Jurkat, Clone E6-1 (cell line): ENCODE measurements at regions not wholly inside any gene's neighbourhood (a gene's known extent, or its start where the extent isn't known, plus 50 kb on each side); places are given as distances from the start of the nearest gene placed in this dataset.

Source experiments
- DNase-seq: peaks from one replicate; pipeline ENCODE4 v3.0.0-alpha.2; 2011; ENCODE audit warnings: low read depth, low spot score
- H3K4me3 ChIP-seq: 2 replicates; pipeline ENCODE4 v1.5.1; 2011; ENCODE audit warnings: mild to moderate bottlenecking, low read length, control low read depth, moderate library complexity

DNA sequence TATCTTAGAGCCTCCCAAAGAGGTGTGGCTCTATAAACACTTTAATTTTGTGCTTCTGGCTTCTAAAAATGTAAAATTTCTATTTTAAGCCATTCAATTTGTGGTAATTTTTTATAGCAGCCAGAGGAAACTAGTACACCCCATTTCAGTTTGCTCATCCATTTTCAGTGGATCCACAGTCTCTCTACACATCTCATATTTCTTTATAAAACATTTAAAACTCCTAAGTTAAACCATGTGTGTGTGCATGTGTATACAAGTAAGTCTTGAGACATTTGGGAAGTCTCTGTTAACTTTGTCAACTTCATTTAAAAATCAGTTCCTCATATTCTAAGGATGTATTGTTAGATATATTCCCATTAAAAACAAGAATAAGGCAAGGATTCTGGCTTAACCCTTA lies 273.2 kb downstream of the IL15 start:
- no peak for DNase-seq
- H3K4me3 ChIP-seq, result no peak overlapping the region

DNA sequence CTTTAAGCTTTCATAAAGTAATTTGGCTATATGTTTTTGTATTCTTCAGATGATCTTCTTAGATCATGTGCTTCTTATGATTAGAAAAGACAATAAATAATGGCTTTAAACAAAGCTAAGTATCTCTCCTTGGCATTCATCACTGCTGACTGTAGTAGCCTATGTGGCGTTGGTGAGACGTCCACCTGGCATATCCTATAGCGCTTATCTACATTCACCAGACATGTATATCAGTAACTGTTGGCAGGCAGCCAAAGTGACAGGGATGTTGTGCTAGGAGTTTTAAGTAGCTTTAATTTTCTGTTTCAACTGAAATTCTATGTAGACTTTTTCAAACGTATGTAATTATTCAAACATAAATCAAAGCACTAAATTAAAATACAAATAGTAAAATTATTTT lies 276.4 kb downstream of the IL15 start:
- no peak overlapping the region for H3K4me3 ChIP-seq
- peak; percentile 100 for DNase-seq

DNA sequence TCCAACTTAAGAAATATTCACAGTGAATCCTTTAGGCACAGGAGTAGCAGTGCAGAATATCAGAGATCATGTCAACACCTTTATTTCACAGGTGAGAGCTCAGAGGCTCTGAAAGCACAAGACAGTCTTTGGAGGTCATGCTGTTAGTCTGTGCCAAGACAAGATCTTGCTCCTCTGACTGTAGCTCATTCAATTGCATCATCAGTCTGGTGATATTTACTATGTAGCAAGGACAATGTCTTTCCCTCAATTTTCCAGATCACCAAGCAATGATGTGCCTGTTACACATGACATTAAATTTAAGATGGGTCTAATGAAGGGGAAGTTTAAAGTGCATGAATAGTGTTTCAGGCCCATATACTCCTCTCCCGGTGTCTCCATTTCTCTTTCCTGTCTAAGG lies 277.5 kb downstream of the IL15 start:
- H3K4me3 ChIP-seq, result no peak overlapping the region
- DNase-seq, result no peak

DNA sequence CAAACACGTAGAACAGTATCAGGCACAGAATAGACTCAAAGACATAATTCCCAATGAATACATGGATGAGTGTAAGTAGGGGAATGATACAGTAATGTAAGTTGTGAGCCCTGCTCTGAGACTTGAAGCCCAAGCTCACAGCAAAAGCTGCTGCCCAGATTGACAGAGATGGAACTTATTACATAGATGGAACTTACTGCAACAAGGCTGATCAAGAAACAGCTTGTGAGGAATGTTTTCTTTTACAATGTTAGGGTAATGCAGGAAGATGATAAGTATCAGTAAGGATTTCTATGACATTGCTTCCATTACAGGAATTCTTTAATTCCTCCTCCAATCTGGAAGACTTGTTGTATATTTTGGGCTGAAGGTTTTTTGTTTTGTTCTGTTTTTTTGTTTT lies 278.4 kb downstream of the IL15 start:
- H3K4me3 ChIP-seq, result no peak overlapping the region
- DNase-seq, result no peak

DNA sequence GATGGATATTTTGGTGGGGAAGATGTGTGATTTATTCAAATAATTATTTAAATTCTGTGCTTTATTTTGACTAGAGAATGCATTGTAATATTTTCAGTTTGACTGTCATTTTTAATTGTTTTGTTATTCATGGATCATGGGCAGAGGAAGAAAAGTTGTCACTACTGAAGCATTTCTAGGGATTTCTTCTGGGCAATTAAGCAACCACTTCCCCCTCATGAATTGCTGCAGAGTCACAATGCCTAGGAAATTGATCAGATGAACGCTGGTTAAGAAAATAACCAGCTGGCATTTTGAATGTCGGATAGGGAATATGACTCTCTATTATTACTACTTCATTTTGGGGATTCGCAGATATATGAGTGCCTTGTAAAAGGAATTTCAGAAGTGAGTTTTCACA lies 283.3 kb downstream of the IL15 start:
- H3K4me3 ChIP-seq, result no peak overlapping the region
- DNase-seq, result no peak

DNA sequence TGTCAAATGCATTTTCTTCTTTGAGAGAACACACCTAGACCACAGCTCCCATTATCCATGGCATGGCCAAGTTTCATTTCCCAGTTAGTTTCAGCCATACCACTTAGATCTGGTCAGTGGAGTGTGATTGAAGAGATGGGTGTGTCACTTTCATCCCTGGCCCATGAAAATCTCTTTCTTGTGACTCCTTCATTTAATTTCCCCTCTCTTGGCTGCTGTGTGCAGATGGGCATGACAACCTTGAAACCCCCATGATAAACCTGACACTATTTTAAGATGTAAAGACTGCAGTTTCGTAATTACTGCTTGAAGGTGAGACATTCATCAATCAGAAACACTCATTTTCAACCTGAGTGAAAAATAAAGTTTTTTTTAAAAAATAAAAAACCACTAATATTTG lies 284.9 kb downstream of the IL15 start:
- no peak overlapping the region for H3K4me3 ChIP-seq
- no peak for DNase-seq

DNA sequence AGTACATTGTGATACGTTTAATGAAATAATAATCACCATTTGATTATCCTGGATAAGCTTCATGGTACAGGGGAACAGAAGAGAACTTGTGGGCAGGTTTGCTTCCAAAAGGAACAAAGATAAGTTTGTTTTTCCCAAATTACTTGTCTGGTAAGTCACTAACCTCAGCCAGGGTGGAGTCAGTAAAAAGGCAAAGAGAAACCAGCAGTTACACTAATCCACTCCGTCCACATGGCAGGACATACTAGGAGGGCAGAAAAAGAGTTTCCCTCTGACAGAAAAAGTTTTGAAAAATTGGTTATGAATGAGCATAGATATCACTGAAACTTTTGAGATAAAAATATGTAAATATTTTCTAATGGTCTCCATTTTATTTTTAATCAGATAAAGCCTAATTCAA lies 285.9 kb downstream of the IL15 start:
- H3K4me3 ChIP-seq, result no peak overlapping the region
- DNase-seq, result no peak

DNA sequence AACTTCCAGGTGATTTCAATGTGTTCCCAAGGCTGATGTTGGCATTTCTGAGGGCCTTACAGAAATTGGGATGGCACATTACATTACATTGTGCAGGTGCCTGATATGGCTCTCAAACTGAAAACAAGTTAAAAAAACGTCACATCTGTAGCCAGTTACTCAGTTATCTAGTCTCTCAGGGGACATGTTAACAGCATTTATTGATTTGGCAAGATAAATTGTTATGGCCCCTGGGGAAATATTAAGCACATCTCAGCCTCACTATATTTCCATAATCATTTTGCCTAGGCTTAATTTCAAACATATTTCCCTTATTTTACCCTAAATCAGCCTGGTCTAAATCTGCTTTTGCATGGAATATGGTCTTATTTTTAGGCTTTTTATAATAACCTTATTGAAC lies 290.0 kb downstream of the IL15 start:
- DNase-seq, result no peak
- H3K4me3 ChIP-seq, result no peak overlapping the region

DNA sequence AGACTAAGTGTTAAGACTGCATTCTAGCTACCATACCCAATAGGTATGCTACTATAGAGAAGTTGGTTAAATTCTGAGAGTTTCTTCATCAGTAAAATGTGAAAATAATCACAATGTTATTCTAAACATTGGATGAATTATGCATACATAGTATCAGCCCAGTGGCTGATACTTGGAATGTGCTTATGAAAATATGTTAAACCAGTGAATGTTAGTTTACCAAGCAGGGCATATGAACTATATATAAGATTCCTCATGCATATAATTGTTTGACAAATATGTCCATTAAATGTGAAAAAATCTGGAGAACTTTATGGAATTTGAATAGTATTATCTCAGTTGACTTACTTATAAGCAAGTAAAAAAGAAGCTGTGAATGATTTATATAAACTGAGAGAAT lies 296.1 kb downstream of the IL15 start:
- no peak overlapping the region for H3K4me3 ChIP-seq
- DNase-seq, result no peak

DNA sequence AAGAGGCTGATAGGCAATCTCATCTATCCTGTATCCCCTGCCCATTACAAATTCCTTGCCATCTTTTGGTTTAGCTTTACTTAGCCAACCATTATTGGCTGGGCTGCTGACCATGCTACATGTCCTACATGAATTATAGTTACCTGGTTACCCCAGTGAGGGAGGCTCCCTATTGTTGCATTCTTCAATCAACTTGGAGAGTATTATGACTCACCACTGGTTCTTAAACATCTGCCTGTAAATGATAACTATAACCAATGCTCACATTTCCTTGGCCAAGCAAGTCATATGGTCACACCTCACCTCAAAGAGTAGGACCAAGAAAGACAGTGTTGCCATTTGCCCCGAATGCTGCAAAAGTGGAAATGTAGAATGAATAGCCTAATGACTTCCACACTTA lies 297.6 kb downstream of the IL15 start:
- DNase-seq, result no peak
- no peak overlapping the region for H3K4me3 ChIP-seq

DNA sequence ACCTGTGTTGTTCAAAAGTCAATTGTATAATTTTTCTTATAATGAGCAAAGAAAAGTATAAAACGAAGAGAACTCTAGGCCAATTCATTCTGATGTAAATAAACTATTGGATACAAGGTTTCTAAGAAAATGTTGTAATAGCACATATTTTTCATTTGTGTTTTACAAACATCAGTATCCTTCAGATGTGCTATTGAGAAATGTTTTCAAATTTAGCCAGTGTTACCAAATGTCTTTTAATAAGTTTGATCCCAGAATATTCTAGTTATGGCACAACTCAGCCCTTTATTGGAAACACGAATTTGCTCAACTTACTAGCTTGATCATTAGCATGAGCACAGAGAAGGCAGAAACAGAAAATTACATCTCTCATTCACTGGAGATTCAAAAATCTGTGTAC lies 319.3 kb downstream of the IL15 start:
- no peak overlapping the region for H3K4me3 ChIP-seq
- no peak for DNase-seq

DNA sequence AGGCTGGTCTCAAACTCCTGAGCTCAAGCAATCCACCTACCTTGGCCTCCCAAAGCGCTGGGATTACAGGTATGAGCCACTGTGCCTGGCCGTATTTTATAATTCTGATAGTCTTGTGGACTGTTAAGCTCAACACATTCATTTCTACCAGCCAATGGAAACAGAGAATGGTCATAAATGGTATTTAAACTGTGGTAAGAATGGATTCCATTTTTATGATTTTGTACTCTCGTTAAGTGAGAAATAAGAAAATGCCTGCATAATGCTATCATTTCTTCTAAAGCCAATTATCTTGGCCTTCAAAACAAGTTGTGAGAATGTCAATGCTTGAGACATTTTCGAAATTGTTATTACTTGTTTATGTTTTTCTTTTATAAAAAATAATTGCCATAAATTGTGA lies 321.0 kb downstream of the IL15 start:
- DNase-seq, result no peak
- no peak overlapping the region for H3K4me3 ChIP-seq

DNA sequence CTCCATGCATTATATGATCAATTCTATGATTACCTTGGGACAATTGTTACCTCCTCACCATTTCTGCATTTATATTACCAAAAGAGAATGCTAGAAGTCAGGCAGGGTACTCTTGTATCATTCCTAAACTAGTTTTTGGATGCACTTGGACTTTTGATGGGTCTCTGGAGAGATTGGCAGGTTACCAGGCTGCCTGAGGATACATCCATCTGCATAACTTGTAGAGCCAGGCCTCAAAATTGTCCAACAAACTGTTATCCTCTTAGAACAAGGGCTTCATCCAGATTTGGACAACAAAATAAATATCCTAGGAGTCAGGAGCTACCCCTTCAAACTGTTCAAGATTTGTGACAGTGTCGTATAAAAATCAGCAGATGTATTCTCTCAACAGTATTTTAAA lies 326.1 kb downstream of the IL15 start:
- no peak for DNase-seq
- H3K4me3 ChIP-seq, result no peak overlapping the region

DNA sequence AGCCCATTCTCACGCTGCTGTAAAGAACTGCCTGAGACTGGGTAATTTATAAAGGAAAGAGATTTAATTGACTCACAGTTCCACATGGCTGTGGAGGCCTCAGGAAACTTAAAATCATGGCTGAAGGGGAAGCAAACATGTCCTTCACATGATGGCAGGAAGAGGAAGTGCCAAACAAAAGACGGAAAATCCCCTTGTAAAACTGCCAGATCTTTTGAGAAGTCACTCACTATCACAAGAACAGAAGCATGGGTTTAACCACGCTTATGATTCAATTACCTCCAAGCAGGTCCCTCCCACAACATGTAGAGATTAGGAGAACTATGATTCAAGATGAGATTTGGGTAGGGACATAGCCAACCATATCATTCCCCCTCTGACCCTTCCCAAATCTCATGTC lies 335.5 kb downstream of the IL15 start:
- DNase-seq, result no peak
- H3K4me3 ChIP-seq, result no peak overlapping the region

DNA sequence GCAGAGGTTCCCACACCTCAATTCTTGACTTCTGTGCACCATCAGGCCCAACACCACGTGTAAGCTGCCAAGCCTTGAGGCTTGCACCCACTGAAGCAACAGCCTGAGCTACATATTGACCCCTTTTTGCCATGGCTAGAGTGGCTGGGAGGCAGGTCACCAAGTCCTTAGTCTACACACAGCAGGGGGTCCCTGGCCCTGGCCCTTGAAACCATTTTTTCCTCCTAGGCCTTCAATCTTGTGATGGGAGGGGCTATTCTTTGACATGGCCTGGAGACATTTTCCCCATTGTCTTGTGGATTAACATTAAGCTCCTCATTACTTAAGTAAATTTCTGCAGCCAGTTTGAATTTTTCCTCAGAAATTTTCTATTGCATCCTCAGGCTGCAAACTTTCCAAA lies 336.6 kb downstream of the IL15 start:
- no peak for DNase-seq

More for the DNA sequence above, 336.6 kb downstream of the IL15 start:
- H3K4me3 ChIP-seq, result no peak overlapping the region
